Panc1 (cell line): ENCODE measurements at regions not wholly inside any gene's neighbourhood (a gene's known extent, or its start where the extent isn't known, plus 50 kb on each side); places are given as distances from the start of the nearest gene placed in this dataset.

ENCODE experiments used
- ATAC-seq: fragments of 200-7000 bp; cut with Tn5 transposase; 2 replicates; pipeline ENCODE4 v1.9.1; 2020; ENCODE audit warnings: mild to moderate bottlenecking, moderate library complexity
- BruUV-seq: library from RNA; stranded (reverse); fragments of 400-500 nt; replicated peaks from 2 replicates; lab custom pipeline; 2021; lab: Mats Ljungman, UMichigan
- CTCF ChIA-PET: fragments of 300-600 bp; sonication (Branson Sonifier 250); formaldehyde crosslinking; loops from one replicate; lab custom pipeline; 2022; ENCODE audit warnings: antibody characterized with exemption; lab: Charles Lee
- POLR2A ChIA-PET: fragments of 300-600 bp; sonication (Branson Sonifier 250); formaldehyde crosslinking; loops from one replicate; lab custom pipeline; 2022; ENCODE audit warnings: antibody characterized with exemption; lab: Charles Lee
- DNase-seq: peaks from one replicate; pipeline ENCODE4 v3.0.0-alpha.2; 2010; ENCODE audit warnings: low read depth, low spot score
- H3K27ac ChIP-seq: 2 replicates; pipeline ENCODE4 v1.5.1; 2011; ENCODE audit warnings: mild to moderate bottlenecking, low read length, inconsistent platforms
- H3K27me3 ChIP-seq: fragments of 200-500 bp; sonication (Bioruptor generic); 2 replicates; pipeline ENCODE4 v1.6.0; 2014; ENCODE audit warnings: low read length, inconsistent platforms; ENCODE audit not compliant: control insufficient read depth, insufficient read depth
- H3K36me3 ChIP-seq: fragments of 200-500 bp; sonication (Bioruptor generic); 2 replicates; pipeline ENCODE4 v1.5.1; 2014; ENCODE audit warnings: inconsistent platforms, mild to moderate bottlenecking, low read length, moderate library complexity; ENCODE audit not compliant: control insufficient read depth, insufficient read depth
- H3K4me1 ChIP-seq: 2 replicates; pipeline ENCODE4 v1.5.1; 2011; ENCODE audit warnings: inconsistent platforms, mild to moderate bottlenecking, low read length, moderate library complexity; ENCODE audit not compliant: control insufficient read depth, insufficient read depth
- H3K4me3 ChIP-seq, 2 experiments: 2 replicates each; pipeline ENCODE4 v1.5.1; 2011 to 2012; ENCODE audit warnings: low read depth in 2 of 2, low read length in 2 of 2, mild to moderate bottlenecking in 2 of 2, inconsistent platforms in 1 of 2, moderate library complexity in 1 of 2
- H3K9me3 ChIP-seq: fragments of 200-500 bp; sonication (Bioruptor generic); 2 replicates; pipeline ENCODE4 v1.5.1; 2014; ENCODE audit warnings: low read depth, mild to moderate bottlenecking, inconsistent platforms, low read length, moderate library complexity; ENCODE audit not compliant: control insufficient read depth, insufficient read depth
- POLR2AphosphoS5 ChIP-seq: IDR thresholded peaks from 2 replicates; pipeline ENCODE4 v1.6.1; 2012; ENCODE audit warnings: mild to moderate bottlenecking, low read depth, low read length, moderate library complexity
- REST ChIP-seq, 2 experiments: IDR thresholded peaks; 2 replicates each; pipeline ENCODE4 v1.6.1; 2011 to 2012; ENCODE audit warnings: low read depth in 2 of 2, control low read depth in 1 of 2, low read length in 1 of 2, mild to moderate bottlenecking in 1 of 2, moderate library complexity in 1 of 2; ENCODE audit not compliant: insufficient read depth in 1 of 2
- SIN3A ChIP-seq: IDR thresholded peaks from 2 replicates; pipeline ENCODE4 v1.6.1; 2012; ENCODE audit warnings: low read depth, mild to moderate bottlenecking, low read length, moderate library complexity, borderline replicate concordance; ENCODE audit not compliant: insufficient read depth
- TCF7L2 ChIP-seq: IDR thresholded peaks from 2 replicates; pipeline ENCODE4 v1.6.1; 2011; ENCODE audit warnings: mild to moderate bottlenecking, low read depth, low read length, inconsistent platforms
- in situ Hi-C: cut with HindIII; loops from 2 replicates; pipeline ENCODE4 v1.10.0; 2016; ENCODE audit warnings: low sequenced_read_pairs, low pct_unique_long_range_greater_than_20kb
- intact Hi-C: fragments of 100-400 bp; cut with micrococcal nuclease; formaldehyde crosslinking; loops from one replicate; pipeline ENCODE4 v1.10.0; 2022; ENCODE audit not compliant: unreplicated experiment
- TF ChIP-seq, protein P1 (sequence below): fragments of 450-650 bp; IDR thresholded peaks from 2 replicates; pipeline ENCODE4 v1.5.1; 2017; ENCODE audit warnings: mild to moderate bottlenecking

- ATAC-seq (no peak), DNase-seq (no peak)
- intact Hi-C loops (no loop called here), in situ Hi-C loops (no loop called here)
- Histone ChIP-seq H3K27ac (no peak overlapping the region), H3K36me3 (no peaks in the 10 kb centered on the region), H3K27me3 (no peaks in the 10 kb centered on the region), H3K4me3 (no peak overlapping the region), H3K4me1 (no peaks in the 10 kb centered on the region), H3K9me3 (no peaks in the 10 kb centered on the region)
- ChIA-PET CTCF (no interaction called here), POLR2A (no interaction called here)
- BruUV-seq = no TSS peak
- TF ChIP-seq, protein P1, sequence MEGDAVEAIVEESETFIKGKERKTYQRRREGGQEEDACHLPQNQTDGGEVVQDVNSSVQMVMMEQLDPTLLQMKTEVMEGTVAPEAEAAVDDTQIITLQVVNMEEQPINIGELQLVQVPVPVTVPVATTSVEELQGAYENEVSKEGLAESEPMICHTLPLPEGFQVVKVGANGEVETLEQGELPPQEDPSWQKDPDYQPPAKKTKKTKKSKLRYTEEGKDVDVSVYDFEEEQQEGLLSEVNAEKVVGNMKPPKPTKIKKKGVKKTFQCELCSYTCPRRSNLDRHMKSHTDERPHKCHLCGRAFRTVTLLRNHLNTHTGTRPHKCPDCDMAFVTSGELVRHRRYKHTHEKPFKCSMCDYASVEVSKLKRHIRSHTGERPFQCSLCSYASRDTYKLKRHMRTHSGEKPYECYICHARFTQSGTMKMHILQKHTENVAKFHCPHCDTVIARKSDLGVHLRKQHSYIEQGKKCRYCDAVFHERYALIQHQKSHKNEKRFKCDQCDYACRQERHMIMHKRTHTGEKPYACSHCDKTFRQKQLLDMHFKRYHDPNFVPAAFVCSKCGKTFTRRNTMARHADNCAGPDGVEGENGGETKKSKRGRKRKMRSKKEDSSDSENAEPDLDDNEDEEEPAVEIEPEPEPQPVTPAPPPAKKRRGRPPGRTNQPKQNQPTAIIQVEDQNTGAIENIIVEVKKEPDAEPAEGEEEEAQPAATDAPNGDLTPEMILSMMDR = no peak
- TF ChIP-seq POLR2AphosphoS5 (no peak), TCF7L2 (no peak), REST (IDR thresholded peaks at IDR 0.05; ENCODE audit: insufficient read depth in 1 of 2, low read depth in 2 of 2, low read length in 1 of 2) (no peak), SIN3A (no peak)
Observed at GRCh38 chr7:116145245-116145852, 65.0 kb upstream of the TES start.

DNA sequence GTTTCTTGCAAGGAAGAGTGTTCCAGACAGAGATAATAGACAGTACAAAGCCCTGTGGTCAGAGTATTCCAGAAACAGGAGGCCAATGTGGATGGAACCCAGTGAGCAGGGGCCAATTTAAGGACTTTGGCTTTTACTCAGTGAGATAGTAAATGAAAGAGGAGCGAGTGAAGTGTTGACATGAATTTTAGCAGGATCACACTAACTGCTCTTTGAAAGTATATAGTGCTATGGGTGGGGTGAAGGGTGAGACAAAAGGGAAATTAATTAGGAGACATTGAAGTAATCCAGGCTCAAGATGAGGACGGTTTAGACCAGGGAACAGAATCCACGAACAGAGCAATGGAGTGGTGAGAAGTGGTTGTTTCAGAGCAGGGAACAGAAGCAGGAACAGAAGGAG is 62.2 kb upstream of the TES start:
- POLR2A ChIA-PET = no interaction called here
- BruUV-seq = no TSS peak
- CTCF ChIA-PET = no interaction called here
- intact Hi-C loops (no loop called here), in situ Hi-C loops (no loop called here)
- no peak for ATAC-seq
- Histone ChIP-seq H3K27me3 (no peaks in the 10 kb centered on the region), H3K9me3 (no peaks in the 10 kb centered on the region), H3K4me3 (no peak overlapping the region), H3K27ac (no peak overlapping the region), H3K36me3 (no peaks in the 10 kb centered on the region), H3K4me1 (peaks cover 5% of the 10 kb centered on the region)
- DNase-seq = no peak
- TF ChIP-seq SIN3A (no peak), REST (IDR thresholded peaks at IDR 0.05; ENCODE audit: insufficient read depth in 1 of 2, low read depth in 2 of 2, low read length in 1 of 2) (no peak), POLR2AphosphoS5 (no peak), TCF7L2 (no peak)
- TF ChIP-seq, protein P1 = no peak
